ENCODE measurements at regions not wholly inside any gene's neighbourhood (a gene's known extent, or its start where the extent isn't known, plus 50 kb on each side); places are given as distances from the start of the nearest gene placed in this dataset.

- H3K27me3 Mint-ChIP-seq (ENCODE audit: low read depth in 3 of 3) = peaks cover 0 to 2% (median 0%) of the 10 kb centered on the region in 3 donors
- H3K9me3 Mint-ChIP-seq = peaks cover 0 to 5% (median 3%) of the 10 kb centered on the region in 7 donors
- intact Hi-C loops (cut with micrococcal nuclease) = no loop called here
- Histone ChIP-seq H3K4me3 (replicated peaks in 1 of 3; ENCODE audit: low read depth in 2 of 3, low read length in 3 of 3) (no peak overlapping the region), H3K27ac (ENCODE audit: low read depth in 1 of 2, low read length in 2 of 2) (no peak overlapping the region), H3K9ac (ENCODE audit: insufficient read depth, low read length, poor library complexity, severe bottlenecking) (no peak overlapping the region), H3K79me2 (ENCODE audit: insufficient read depth, low read length) (no peaks in the 10 kb centered on the region), H3K36me3 (replicated peaks in 1 of 2; ENCODE audit: control insufficient read depth in 1 of 2, insufficient read depth in 2 of 2, low read length in 2 of 2) (no peaks in the 10 kb centered on the region), H4K20me1 (ENCODE audit: insufficient read depth, low read length) (no peaks in the 10 kb centered on the region), H2AFZ (ENCODE audit: insufficient read depth, low read depth, low read length, poor library complexity, severe bottlenecking) (no peak overlapping the region), H3K27me3 (ENCODE audit: control insufficient read depth in 2 of 2, insufficient read depth in 2 of 2, low read length in 2 of 2) (no peaks in the 10 kb centered on the region), H3K4me2 (replicated peaks; ENCODE audit: extremely low read depth, low read length, poor library complexity, severe bottlenecking) (no peak overlapping the region), H3K9me3 (replicated peaks in 1 of 2; ENCODE audit: control insufficient read depth in 1 of 2, insufficient read depth in 1 of 2, low read length in 2 of 2) (no peaks in the 10 kb centered on the region), H3K4me1 (ENCODE audit: control insufficient read depth in 1 of 2, insufficient read depth in 2 of 2, low read length in 2 of 2) (no peaks in the 10 kb centered on the region)
- no peak overlapping the region for H3K4me3 Mint-ChIP-seq
- no peak for TF ChIP-seq CTCF (IDR thresholded peaks at IDR 0.05)
- no peaks in the 10 kb centered on the region for H3K36me3 Mint-ChIP-seq
- no peak for DNase-seq
- H3K4me1 Mint-ChIP-seq = no peaks in the 10 kb centered on the region
- H3K27ac Mint-ChIP-seq = no peak overlapping the region
- WGBS (ENCODE audit: insufficient coverage) = 75% methylated on average over 3 of the region's 3 CpGs
Measured at GRCh38 chr6:85300581-85300980, 149.3 kb upstream of the NT5E start.

- no peak for TF ChIP-seq CTCF (IDR thresholded peaks at IDR 0.05)
- intact Hi-C loops (cut with micrococcal nuclease) = no loop called here
- Mint-ChIP-seq H3K27me3 (ENCODE audit: low read depth in 3 of 3) (peaks cover 0 to 2% (median 0%) of the 10 kb centered on the region in 3 donors), H3K4me1 (no peaks in the 10 kb centered on the region), H3K27ac (no peak overlapping the region), H3K9me3 (peaks cover 0 to 2% (median 0%) of the 10 kb centered on the region in 7 donors), H3K36me3 (no peaks in the 10 kb centered on the region), H3K4me3 (no peak overlapping the region)
- H3K9ac ChIP-seq (ENCODE audit: insufficient read depth, low read length, poor library complexity, severe bottlenecking) = no peak overlapping the region
- H3K36me3 ChIP-seq (replicated peaks in 1 of 2; ENCODE audit: control insufficient read depth in 1 of 2, insufficient read depth in 2 of 2, low read length in 2 of 2) = no peaks in the 10 kb centered on the region
- no peaks in the 10 kb centered on the region for H4K20me1 ChIP-seq (ENCODE audit: insufficient read depth, low read length)
- H3K79me2 ChIP-seq (ENCODE audit: insufficient read depth, low read length) = no peaks in the 10 kb centered on the region
- no peak overlapping the region for H3K27ac ChIP-seq (ENCODE audit: low read depth in 1 of 2, low read length in 2 of 2)
- no peak for DNase-seq
- WGBS (ENCODE audit: insufficient coverage) = 91% methylated on average over 2 of the region's 3 CpGs
- H3K4me3 ChIP-seq (replicated peaks in 1 of 3; ENCODE audit: low read depth in 2 of 3, low read length in 3 of 3) = no peak overlapping the region
- H3K27me3 ChIP-seq (ENCODE audit: control insufficient read depth in 2 of 2, insufficient read depth in 2 of 2, low read length in 2 of 2) = no peaks in the 10 kb centered on the region
- H3K9me3 ChIP-seq (replicated peaks in 1 of 2; ENCODE audit: control insufficient read depth in 1 of 2, insufficient read depth in 1 of 2, low read length in 2 of 2) = no peaks in the 10 kb centered on the region
- no peak overlapping the region for H3K4me2 ChIP-seq (replicated peaks; ENCODE audit: extremely low read depth, low read length, poor library complexity, severe bottlenecking)
- H2AFZ ChIP-seq (ENCODE audit: insufficient read depth, low read depth, low read length, poor library complexity, severe bottlenecking) = no peak overlapping the region
- H3K4me1 ChIP-seq (ENCODE audit: control insufficient read depth in 1 of 2, insufficient read depth in 2 of 2, low read length in 2 of 2) = no peaks in the 10 kb centered on the region
Measured at GRCh38 chr6:85298553-85298952, 151.3 kb upstream of the NT5E start.

Measured in CD14-positive monocyte (primary cell).